ENCODE measurements at regions not wholly inside any gene's neighbourhood (a gene's known extent, or its start where the extent isn't known, plus 50 kb on each side); places are given as distances from the start of the nearest gene placed in this dataset.
A peak's percentile ranks its signal among the peaks of the same experiment; 100 is the strongest.

- H3K27ac ChIP-seq, result no peak overlapping the region
- H3K4me1 ChIP-seq (ENCODE audit: insufficient read depth), result no peaks in the 10 kb centered on the region
- no peaks in the 10 kb centered on the region for H3K9me3 ChIP-seq (ENCODE audit: low read depth)
- no peaks in the 10 kb centered on the region for H4K20me1 ChIP-seq (ENCODE audit: insufficient read depth, poor library complexity, severe bottlenecking)
- H3K79me2 ChIP-seq, result no peaks in the 10 kb centered on the region
- H3K4me3 ChIP-seq, result no peak overlapping the region
- no peaks in the 10 kb centered on the region for H3K27me3 ChIP-seq
- H3K36me3 ChIP-seq (replicated peaks; ENCODE audit: insufficient read depth, low read depth), result no peaks in the 10 kb centered on the region
- no peak overlapping the region for H3K4me2 ChIP-seq
- WGBS (ENCODE audit: low lambda C conversion rate, missing lambda C conversion rate), result 86% methylated on average over 1 of the region's 1 CpG
- no peak for TF ChIP-seq EZH2phosphoT487 (IDR thresholded peaks at IDR 0.05; ENCODE audit: low read depth, severe bottlenecking, unreplicated experiment)
- no peak for TF ChIP-seq EZH2 (IDR thresholded peaks at IDR 0.05; ENCODE audit: borderline replicate concordance)
- TF ChIP-seq CTCF (IDR thresholded peaks at IDR 0.05; ENCODE audit: poor library complexity), result no peak
- no peaks in the 10 kb centered on the region for H3K9me2 ChIP-seq (replicated peaks; ENCODE audit: insufficient read depth)
- DNase-seq (ENCODE audit: low spot score), result peak; percentile 46
- no peak overlapping the region for H2AFZ ChIP-seq
Observed at GRCh38 chr5:89117124-89117644, 234.2 kb upstream of the MEF2C start.

- Histone ChIP-seq H2AFZ (no peak overlapping the region), H3K27ac (no peak overlapping the region)
- WGBS (ENCODE audit: low lambda C conversion rate, missing lambda C conversion rate), result 89% methylated on average over 4 of the region's 4 CpGs
Observed at GRCh38 chr5:89110916-89111646, 228.1 kb upstream of the MEF2C start.

GRCh38 chr5:89106480-89106879, 223.5 kb upstream of the MEF2C start:
- Histone ChIP-seq H3K9me3 (ENCODE audit: low read depth) (no peaks in the 10 kb centered on the region), H3K36me3 (replicated peaks; ENCODE audit: insufficient read depth, low read depth) (no peaks in the 10 kb centered on the region), H4K20me1 (ENCODE audit: insufficient read depth, poor library complexity, severe bottlenecking) (no peaks in the 10 kb centered on the region), H3K4me2 (no peak overlapping the region), H2AFZ (no peak overlapping the region), H3K27me3 (no peaks in the 10 kb centered on the region), H3K9me2 (replicated peaks; ENCODE audit: insufficient read depth) (no peaks in the 10 kb centered on the region), H3K4me3 (no peak overlapping the region), H3K27ac (no peak overlapping the region), H3K79me2 (no peaks in the 10 kb centered on the region), H3K4me1 (ENCODE audit: insufficient read depth) (no peaks in the 10 kb centered on the region)
- WGBS (ENCODE audit: low lambda C conversion rate, missing lambda C conversion rate), result 83% methylated on average over 1 of the region's 1 CpG
- TF ChIP-seq EZH2 (IDR thresholded peaks at IDR 0.05; ENCODE audit: borderline replicate concordance) (no peak), EZH2phosphoT487 (IDR thresholded peaks at IDR 0.05; ENCODE audit: low read depth, severe bottlenecking, unreplicated experiment) (no peak), CTCF (IDR thresholded peaks at IDR 0.05; ENCODE audit: poor library complexity) (no peak)
- no peak for DNase-seq (ENCODE audit: low spot score)

More at GRCh38 chr5:89110916-89111646, 228.1 kb upstream of the MEF2C start:
- Histone ChIP-seq H3K9me2 (replicated peaks; ENCODE audit: insufficient read depth) (no peaks in the 10 kb centered on the region), H3K27me3 (no peaks in the 10 kb centered on the region), H3K79me2 (no peaks in the 10 kb centered on the region), H3K9me3 (ENCODE audit: low read depth) (no peaks in the 10 kb centered on the region), H3K36me3 (replicated peaks; ENCODE audit: insufficient read depth, low read depth) (no peaks in the 10 kb centered on the region), H3K4me1 (ENCODE audit: insufficient read depth) (no peaks in the 10 kb centered on the region), H3K4me2 (no peak overlapping the region), H4K20me1 (ENCODE audit: insufficient read depth, poor library complexity, severe bottlenecking) (no peaks in the 10 kb centered on the region), H3K4me3 (no peak overlapping the region)
- TF ChIP-seq EZH2phosphoT487 (IDR thresholded peaks at IDR 0.05; ENCODE audit: low read depth, severe bottlenecking, unreplicated experiment) (no peak), CTCF (IDR thresholded peaks at IDR 0.05; ENCODE audit: poor library complexity) (no peak), EZH2 (IDR thresholded peaks at IDR 0.05; ENCODE audit: borderline replicate concordance) (no peak)
- no peak for DNase-seq (ENCODE audit: low spot score)
